ENCODE measurements at regions not wholly inside any gene's neighbourhood (a gene's known extent, or its start where the extent isn't known, plus 50 kb on each side); places are given as distances from the start of the nearest gene placed in this dataset.

- Mint-ChIP-seq H3K36me3 (ENCODE audit: low read depth) (no peaks in the 10 kb centered on the region), H3K27me3 (no peaks in the 10 kb centered on the region), H3K9me3 (peaks cover 18% of the 10 kb centered on the region), H3K4me1 (ENCODE audit: low read depth) (no peaks in the 10 kb centered on the region), H3K4me3 (no peak overlapping the region), H3K27ac (no peak overlapping the region)
- ATAC-seq (ENCODE audit: poor library complexity) (no peak), DNase-seq (no peak)
- H3K27ac ChIP-seq (ENCODE audit: low read depth in 1 of 2, low read length in 2 of 2) = no peak overlapping the region
- no peak overlapping the region for H3K4me3 ChIP-seq (ENCODE audit: low read length)
- H3K4me1 ChIP-seq (ENCODE audit: insufficient read depth, low read length) = no peaks in the 10 kb centered on the region
- ChIA-PET CTCF (no interaction called here), POLR2A (no interaction called here)
- intact Hi-C loops (cut with DNase I, micrococcal nuclease) = no loop called here
- H3K9me3 ChIP-seq (ENCODE audit: control insufficient read depth in 1 of 2, insufficient read depth in 1 of 2, low read length in 2 of 2) = no peaks in the 10 kb centered on the region
- no peaks in the 10 kb centered on the region for H3K36me3 ChIP-seq (ENCODE audit: insufficient read depth, low read length)
- no peaks in the 10 kb centered on the region for H3K27me3 ChIP-seq (ENCODE audit: control insufficient read depth in 1 of 2, insufficient read depth in 2 of 2, low read length in 2 of 2)
- no peak for TF ChIP-seq CTCF (IDR thresholded peaks at IDR 0.05)
These were observed 643.2 kb downstream of the LIG4 start for GRCh38 chr13:107572156-107572555.

GRCh38 chr13:107568181-107568580 lies 647.2 kb downstream of the LIG4 start:
- DNase-seq (no peak), ATAC-seq (ENCODE audit: poor library complexity) (no peak)
- Mint-ChIP-seq H3K36me3 (ENCODE audit: low read depth) (no peaks in the 10 kb centered on the region), H3K4me1 (ENCODE audit: low read depth) (no peaks in the 10 kb centered on the region), H3K4me3 (no peak overlapping the region), H3K9me3 (peaks cover 13% of the 10 kb centered on the region), H3K27ac (no peak overlapping the region), H3K27me3 (no peaks in the 10 kb centered on the region)
- ChIA-PET POLR2A (no interaction called here), CTCF (no interaction called here)
- Histone ChIP-seq H3K27ac (ENCODE audit: low read depth in 1 of 2, low read length in 2 of 2) (no peak overlapping the region), H3K9me3 (ENCODE audit: control insufficient read depth in 1 of 2, insufficient read depth in 1 of 2, low read length in 2 of 2) (peaks cover 0 to 4% of the 10 kb centered on the region in 2 experiments), H3K4me3 (ENCODE audit: low read length) (no peak overlapping the region), H3K36me3 (ENCODE audit: insufficient read depth, low read length) (no peaks in the 10 kb centered on the region), H3K4me1 (ENCODE audit: insufficient read depth, low read length) (no peaks in the 10 kb centered on the region), H3K27me3 (ENCODE audit: control insufficient read depth in 1 of 2, insufficient read depth in 2 of 2, low read length in 2 of 2) (no peaks in the 10 kb centered on the region)
- TF ChIP-seq CTCF (IDR thresholded peaks at IDR 0.05) = no peak
- intact Hi-C loops (cut with DNase I, micrococcal nuclease) = no loop called here

- intact Hi-C loops (cut with DNase I, micrococcal nuclease) = no loop called here
- Histone ChIP-seq H3K27me3 (ENCODE audit: control insufficient read depth in 1 of 2, insufficient read depth in 2 of 2, low read length in 2 of 2) (no peaks in the 10 kb centered on the region), H3K36me3 (ENCODE audit: insufficient read depth, low read length) (no peaks in the 10 kb centered on the region), H3K4me1 (ENCODE audit: insufficient read depth, low read length) (no peaks in the 10 kb centered on the region), H3K4me3 (ENCODE audit: low read length) (no peak overlapping the region), H3K9me3 (ENCODE audit: control insufficient read depth in 1 of 2, insufficient read depth in 1 of 2, low read length in 2 of 2) (peaks cover 0 to 10% of the 10 kb centered on the region in 2 experiments), H3K27ac (ENCODE audit: low read depth in 1 of 2, low read length in 2 of 2) (no peak overlapping the region)
- CTCF ChIA-PET = no interaction called here
- no peak for TF ChIP-seq CTCF (IDR thresholded peaks at IDR 0.05)
- no peak for ATAC-seq (ENCODE audit: poor library complexity)
- POLR2A ChIA-PET = no interaction called here
- H3K9me3 Mint-ChIP-seq = peaks cover 12% of the 10 kb centered on the region
- H3K27ac Mint-ChIP-seq = no peak overlapping the region
- H3K4me1 Mint-ChIP-seq (ENCODE audit: low read depth) = no peaks in the 10 kb centered on the region
- H3K4me3 Mint-ChIP-seq = no peak overlapping the region
- H3K27me3 Mint-ChIP-seq = no peaks in the 10 kb centered on the region
- DNase-seq = no peak
- no peaks in the 10 kb centered on the region for H3K36me3 Mint-ChIP-seq (ENCODE audit: low read depth)
These were observed 652.0 kb downstream of the LIG4 start for GRCh38 chr13:107563099-107563925.

All from CD4-positive, alpha-beta T cell (primary cell).